Esophagus muscularis mucosa (tissue), 4 donors: ENCODE measurements at regions not wholly inside any gene's neighbourhood (a gene's known extent, or its start where the extent isn't known, plus 50 kb on each side); places are given as distances from the start of the nearest gene placed in this dataset.

ENCODE experiments used
- EP300 ChIP-seq: sonication (generic); formaldehyde crosslinking; IDR thresholded peaks from one replicate; pipeline ENCODE4 v1.6.1; 2017; ENCODE audit warnings: antibody characterized with exemption
- POLR2A ChIP-seq: fragments of 450-650 bp; IDR thresholded peaks from one replicate; pipeline ENCODE4 v1.6.1; 2017; ENCODE audit warnings: antibody characterized with exemption, moderate library complexity, mild to moderate bottlenecking, low read depth
- POLR2AphosphoS5 ChIP-seq, 2 donors: sonication (generic); formaldehyde crosslinking; IDR thresholded peaks; one replicate each; pipeline ENCODE4 v1.6.1; 2017; ENCODE audit warnings: antibody characterized with exemption in 2 of 2
- TF ChIP-seq, protein P1 (sequence below), 3 experiments: fragments of 200-600 bp in 2 of 3; fragments of 450-650 bp in 1 of 3; sonication (generic) in 2 of 3; IDR thresholded peaks; one replicate each; pipeline ENCODE4 v1.5.1; 2017 to 2019; ENCODE audit warnings: antibody characterized with exemption in 3 of 3, mild to moderate bottlenecking in 2 of 3, moderate library complexity in 1 of 3

DNA sequence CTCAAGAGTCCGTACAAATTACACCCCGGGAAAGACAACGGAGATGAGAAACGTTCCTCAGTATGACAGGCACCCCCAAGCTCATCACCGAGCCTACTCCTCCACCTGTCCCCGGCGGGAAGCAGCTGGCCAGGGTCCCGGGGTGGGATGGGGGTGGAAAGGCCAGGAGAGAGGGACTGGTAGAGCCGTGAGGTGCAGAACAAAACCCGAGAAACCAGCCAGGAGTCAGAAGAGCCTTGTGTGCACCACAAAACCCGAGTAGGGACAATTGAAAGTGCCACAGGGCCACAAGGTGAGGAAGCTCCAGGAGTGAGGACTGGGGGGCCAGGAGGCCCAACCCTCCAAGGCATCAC is 75.5 kb upstream of the SALL3 start:
- no peak for TF ChIP-seq POLR2A
- TF ChIP-seq, protein P1, sequence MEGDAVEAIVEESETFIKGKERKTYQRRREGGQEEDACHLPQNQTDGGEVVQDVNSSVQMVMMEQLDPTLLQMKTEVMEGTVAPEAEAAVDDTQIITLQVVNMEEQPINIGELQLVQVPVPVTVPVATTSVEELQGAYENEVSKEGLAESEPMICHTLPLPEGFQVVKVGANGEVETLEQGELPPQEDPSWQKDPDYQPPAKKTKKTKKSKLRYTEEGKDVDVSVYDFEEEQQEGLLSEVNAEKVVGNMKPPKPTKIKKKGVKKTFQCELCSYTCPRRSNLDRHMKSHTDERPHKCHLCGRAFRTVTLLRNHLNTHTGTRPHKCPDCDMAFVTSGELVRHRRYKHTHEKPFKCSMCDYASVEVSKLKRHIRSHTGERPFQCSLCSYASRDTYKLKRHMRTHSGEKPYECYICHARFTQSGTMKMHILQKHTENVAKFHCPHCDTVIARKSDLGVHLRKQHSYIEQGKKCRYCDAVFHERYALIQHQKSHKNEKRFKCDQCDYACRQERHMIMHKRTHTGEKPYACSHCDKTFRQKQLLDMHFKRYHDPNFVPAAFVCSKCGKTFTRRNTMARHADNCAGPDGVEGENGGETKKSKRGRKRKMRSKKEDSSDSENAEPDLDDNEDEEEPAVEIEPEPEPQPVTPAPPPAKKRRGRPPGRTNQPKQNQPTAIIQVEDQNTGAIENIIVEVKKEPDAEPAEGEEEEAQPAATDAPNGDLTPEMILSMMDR (IDR thresholded peaks at IDR 0.05) = no peak
- no peak for TF ChIP-seq EP300
- no peak for TF ChIP-seq POLR2AphosphoS5 (IDR thresholded peaks at IDR 0.05)
